Stimulated activated CD4-positive, alpha-beta T cell treated with anti-CD3 and anti-CD28 coated beads, Interleukin-2, amount 100 ng/mL, for 48 hours (primary cell): ENCODE measurements at regions not wholly inside any gene's neighbourhood (a gene's known extent, or its start where the extent isn't known, plus 50 kb on each side); places are given as distances from the start of the nearest gene placed in this dataset.
"Not testable (repeated sequence)": the region's sequence is repeated elsewhere in the genome, so short reads cannot be mapped to it uniquely, and the experiment has no call there.

ENCODE experiments used
- DNase-seq, 2 donors: peaks; one replicate each; pipeline ENCODE4 v3.0.0-alpha.2; 2020

DNA sequence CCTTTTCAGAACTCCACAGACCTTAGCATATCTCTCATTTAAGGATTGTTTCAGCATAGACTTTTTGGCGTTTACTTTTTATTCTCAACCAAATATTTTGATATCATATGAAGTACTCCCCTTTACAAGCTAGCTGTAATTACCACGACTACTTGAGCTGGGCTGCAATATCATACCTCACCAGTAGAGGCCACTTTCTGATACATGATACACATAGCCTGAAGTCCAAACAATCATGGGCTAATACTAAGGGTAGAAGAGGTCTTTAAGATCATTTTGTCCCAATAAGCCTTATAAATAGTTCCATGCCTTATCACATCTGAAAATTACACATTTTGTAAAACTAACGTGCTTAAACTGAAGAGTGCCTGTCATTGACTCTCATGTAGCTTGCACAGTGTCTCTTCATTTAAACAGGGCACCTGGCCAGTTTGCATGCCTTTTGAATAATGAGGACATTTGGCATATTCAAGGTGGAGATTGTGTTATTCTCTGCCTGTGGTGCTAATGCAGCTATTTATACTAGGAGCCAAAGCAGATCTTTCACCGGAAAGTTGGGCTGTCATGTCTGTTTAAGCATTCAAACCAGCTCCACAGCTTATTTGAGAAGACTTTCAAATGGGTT lies 403.7 kb upstream of the ZMIZ1 start:
- peak in 1 of 2 donors; percentile 14 for DNase-seq

DNA sequence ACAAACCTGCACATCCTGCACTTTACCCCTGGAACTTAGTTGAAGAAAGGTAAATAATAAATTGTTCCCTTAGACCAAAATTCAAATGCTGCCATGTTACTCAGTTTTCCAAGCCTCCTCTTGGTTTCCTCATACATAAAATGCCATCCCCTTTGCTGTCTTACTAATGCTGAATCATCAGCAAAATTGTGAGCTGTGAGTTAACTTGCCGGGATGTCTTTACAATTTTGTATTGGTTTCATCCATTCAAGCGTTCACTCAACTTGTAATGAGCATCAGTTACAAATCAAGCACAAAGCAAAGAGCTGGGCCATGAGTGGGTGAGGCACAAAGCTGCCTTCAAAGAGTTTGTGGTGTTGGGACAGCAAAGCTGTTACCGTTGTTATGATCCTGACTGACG lies 395.8 kb upstream of the ZMIZ1 start:
- no peak for DNase-seq

DNA sequence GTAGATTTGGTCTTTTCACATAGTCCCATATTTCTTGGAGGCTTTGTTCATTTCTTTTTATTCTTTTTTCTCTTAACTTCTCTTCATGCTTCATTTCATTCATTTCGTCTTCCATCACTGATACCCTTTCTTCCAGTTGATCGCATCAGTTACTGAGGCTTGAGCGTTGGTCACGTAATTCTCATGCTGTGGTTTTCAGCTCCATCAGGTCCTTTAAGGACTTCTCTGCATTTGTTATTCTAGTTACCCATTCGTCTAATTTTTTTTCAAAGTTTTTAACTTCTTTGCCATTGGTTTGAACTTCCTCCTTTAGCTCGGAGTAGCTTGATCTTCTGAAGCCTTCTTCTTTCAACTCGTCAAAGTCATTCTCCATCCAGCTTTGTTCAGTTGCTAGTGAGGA lies 387.6 kb upstream of the ZMIZ1 start:
- DNase-seq = not testable (repeated sequence)

DNA sequence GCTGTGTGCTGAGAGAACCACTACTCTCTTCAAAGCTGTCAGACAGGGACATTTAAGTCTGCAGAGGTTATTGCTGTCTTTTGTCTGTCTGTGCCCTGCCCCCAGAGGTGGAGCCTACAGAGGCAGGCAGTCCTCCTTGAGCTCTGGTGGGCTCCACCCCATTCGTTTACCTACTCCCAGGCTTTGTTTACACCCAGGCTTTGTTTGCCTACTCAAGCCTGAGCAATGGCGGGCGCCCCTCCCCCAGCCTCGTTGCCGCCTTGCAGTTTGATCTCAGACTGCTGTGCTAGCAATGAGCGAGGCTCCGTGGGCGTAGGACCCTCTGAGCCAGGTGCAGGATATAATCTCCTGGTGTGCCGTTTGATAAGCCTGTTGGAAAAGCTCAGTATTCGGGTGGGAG lies 386.8 kb upstream of the ZMIZ1 start:
- DNase-seq = not testable (repeated sequence)

DNA sequence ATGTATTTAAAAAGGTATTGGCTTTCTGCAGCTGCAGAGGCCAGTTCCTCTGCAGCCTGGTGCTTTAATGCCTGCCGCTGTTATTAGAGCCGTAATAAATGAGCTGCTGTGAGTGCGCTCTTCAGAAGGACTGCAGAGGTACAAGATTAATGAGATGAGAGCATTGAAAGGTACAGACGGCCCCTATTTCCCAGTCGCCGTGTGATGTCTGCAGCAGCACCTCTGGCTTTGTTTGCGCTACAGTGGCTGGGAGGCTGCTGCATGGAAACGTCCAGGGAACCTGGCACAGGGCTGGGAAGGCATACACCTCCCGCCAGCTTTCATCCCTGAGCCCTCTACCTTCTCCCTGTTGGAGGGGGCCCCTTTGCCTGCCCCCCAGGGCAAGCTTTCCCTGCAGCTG lies 383.8 kb upstream of the ZMIZ1 start:
- DNase-seq = no peak

DNA sequence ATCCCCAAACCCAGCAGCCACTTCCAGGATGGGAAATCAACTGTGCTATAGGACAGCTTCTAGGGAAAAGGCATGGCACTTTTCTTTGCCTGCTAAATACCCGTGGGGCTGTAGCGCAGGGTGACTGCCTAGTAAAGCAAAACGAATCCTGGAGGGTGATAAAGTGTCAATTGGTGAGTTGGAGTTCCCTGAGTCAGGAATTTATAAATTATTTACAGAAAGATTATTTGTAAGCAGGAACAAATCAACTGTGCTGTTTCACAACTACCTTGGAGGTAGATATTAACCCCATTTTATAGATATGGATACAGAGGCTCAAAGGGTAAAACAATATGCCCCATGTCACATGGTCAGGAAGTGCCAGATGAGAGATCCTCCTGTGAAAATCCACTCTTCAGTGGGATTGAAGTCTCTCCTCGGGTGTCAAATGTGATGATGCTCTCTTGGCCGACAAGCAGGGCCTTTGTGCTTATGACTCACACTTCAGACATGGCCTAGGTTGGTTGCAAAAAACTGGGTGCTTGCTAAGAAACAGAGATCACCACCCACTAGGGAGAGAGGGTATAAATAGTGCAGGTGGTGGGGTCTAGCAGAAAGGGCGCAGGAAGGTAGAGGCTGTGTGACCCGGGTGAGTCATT lies 383.2 kb upstream of the ZMIZ1 start:
- no peak for DNase-seq

DNA sequence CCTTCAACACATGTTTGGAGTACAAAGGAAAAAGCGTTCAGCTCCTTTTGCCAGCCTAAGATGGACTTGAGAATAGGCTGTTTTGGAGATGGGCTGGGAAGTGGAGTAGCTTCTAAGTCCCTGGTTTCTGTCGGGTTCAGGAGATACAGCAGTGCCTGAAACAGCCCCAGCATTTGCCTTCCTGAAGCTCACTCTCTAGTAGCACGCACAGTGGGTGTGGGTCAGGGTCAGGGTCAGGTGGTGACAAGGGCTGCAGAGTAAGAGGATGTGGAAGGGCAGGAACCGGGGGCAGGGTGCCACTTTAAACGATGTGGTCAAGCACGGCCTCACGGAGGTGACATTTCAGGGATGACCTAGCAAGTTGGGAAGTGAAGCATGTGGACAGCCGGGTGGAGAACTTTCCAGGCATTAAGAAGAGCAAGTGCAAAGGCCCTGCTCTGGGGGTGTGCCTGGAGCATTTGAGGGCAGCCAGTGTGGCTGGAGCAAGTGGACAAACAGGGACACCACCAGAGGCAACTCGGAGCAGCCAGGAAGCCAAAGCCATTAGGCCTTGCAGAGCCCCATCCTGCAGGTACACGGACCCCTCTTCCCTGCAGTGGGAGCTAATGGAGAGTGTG lies 382.2 kb upstream of the ZMIZ1 start:
- no peak for DNase-seq

DNA sequence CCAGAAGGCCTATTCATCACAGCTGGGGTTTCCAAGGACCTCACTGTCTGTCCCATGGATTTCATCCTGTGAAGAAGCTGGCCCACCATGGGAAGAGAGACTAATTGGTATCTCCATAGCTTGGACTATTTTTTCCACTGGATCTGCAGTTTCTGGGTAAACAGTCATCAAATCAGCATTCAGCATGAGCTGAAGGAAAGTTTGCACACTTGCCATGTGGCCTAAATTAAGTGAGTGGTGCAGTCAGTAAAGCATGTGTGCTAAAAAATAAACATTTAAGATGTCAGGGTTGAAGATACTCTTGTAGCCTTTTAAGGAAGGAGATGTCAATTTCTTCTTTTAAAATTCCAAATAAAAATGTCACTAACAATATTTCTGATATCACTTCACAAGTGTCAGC lies 381.1 kb upstream of the ZMIZ1 start:
- no peak for DNase-seq

DNA sequence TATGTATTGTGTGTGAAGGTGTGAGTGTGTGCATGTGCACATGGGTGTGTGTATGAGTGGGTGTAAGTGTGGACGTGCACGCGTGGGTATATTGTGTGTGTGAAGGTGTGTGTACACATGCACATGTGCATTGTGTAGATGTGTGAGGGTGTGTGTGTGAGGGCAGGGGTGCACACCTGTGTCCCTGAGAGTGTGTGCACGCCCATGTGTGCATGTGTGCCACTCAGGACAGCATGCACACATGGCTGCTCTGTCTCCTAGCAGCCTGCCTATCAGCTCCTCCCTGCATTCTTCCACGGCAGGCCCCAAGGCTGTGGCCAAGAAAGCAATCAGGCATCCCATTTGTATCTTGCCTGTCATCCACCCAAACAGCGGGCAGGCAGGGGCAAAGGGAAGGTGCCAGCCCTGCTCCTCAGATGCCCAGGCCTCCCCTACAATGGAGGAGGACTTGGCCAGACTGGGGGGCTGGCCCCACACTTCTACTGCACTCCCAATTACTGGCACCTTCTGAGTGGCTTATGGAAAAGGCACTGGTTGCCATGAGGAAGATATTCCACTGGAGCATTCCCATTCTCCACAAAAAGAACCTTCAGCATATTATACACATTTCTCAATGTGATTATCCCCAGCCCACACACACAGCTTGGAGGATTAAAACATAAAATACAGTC lies 380.4 kb upstream of the ZMIZ1 start:
- DNase-seq = no peak

DNA sequence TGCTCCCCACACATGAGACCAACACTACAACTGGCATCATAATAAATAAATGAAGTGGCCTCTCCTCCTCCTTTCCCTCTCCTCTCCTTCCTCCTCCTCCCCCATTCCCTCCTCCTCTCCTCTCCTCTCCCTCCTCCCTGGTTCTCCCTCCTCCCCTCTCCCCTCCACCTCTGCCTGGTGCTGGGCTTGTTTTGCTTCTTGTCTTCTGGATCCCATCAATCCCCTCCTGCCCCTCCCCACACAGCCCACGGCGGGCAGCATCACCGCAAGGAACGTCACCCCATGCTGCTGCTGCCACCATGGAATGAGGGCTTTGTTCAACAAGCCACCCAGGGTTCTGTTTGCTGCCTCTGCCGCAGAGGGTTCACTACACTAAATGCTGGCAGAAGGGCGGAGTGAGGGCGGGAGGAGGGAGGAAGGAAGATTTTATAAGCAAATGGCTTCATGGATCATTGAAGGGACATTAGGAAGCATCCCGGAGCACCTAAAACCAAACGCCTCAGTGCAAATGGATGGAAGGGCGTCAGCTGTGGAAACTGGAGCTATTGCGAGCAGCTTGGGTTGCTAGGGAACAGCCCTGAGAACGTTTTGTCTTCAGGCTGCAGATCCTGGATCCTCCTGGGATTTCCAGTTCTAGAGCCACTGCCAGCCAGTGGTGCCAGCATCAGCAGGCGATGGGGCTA lies 379.7 kb upstream of the ZMIZ1 start:
- DNase-seq = no peak

DNA sequence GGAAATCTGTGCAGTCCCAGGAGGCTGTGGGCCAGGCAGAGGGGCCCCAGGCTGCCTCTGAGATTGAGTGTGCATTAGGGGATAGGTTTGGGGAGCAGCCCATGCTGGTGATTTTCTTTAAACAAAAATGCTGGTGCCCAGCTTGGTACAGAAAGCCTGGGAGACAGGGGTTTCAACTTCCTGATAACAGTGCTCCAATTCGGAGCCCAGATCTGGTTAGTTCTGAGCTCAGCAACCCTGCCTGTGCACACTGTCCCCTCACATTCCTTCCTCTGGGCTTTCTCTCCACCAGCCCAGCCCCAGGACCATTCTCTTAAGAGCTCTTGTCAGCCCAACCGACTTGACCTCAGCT lies 379.2 kb upstream of the ZMIZ1 start:
- DNase-seq = no peak

DNA sequence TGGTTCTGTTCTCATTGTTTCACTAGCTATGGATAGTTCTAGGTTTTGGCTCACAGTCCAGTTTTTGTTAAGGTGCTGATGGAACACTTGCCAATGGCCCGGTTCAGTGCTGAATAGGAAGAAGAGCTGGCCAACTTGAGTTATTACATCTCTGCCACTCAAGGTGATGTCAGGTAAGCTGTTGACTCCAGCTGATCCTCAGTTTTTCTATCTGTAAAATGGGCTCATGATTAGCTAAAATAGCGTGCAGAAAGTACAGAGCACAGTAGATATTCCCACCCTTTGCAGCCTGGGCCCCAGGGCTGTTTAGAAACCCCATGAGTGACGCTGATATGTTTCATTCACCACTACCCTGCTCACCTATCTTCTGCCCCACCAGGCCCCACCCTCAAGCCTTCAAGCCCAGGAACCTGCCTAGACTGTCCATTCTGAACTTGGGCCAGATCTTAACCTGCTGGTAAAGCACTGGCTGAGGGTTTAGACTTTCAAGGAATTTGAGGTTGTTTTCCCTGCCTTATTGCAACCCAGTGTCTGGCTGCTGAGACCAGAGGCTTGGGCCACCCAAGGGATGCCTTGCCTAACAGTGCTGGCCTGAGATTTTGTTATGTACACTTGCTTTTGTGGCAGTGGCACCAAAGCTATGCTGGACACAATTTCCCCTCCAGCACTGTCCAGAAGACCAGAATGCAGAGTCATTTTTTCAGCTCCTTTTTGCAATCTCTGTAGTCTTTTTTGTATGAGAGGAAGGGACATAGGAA lies 378.2 kb upstream of the ZMIZ1 start:
- no peak for DNase-seq

DNA sequence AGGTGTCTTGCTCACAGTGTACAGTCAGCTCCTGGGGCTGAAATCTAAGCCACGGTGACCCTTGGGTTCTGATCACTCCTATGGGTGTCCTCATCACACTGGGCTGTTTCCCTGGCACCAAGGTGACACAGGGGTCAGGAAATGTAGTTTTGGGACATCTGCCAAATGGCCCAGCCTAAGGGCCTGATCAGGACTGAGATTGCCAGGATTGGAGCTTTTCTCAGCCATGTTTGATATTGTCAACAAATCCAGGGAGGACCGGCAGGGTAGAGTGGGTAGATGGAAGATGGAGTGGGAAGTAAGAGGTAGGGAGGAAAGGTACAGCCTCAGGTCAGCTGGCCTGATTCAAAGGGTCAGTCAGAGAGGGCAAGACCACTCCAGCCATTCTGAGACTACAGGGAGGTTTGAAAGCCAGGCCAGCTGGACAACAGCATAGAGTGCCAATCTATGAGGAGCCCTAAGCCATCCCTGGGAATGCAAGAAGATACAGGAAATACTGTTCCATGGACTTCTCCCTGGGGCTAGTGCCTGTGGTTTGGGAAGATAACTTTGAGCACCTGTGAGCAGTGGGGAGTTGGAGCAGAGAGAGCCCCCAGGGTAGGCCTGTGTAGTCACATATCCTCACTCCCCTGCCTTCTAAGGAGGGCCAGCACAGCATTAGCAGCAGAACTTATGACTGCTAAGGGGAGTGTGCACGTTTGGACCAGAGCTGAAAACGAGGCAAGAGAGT lies 377.3 kb upstream of the ZMIZ1 start:
- DNase-seq = no peak

DNA sequence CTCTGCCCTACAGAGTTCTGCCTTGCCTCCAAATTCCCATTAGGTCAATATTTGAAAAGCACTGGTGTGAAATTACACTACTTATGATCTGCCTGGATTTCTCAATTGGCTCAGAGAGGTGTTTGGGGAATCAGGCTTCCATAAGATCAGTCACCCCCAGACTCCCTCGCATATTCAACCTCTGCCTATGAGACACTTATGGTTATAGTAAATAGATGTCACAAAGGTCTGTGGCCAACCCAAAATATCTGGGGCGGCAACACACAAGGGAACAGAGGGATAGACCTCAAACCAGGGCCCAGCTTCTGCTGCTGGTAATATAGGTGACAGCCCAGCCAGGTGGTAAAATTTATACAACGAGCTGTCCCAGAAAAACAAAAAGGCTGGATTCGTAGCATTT lies 376.7 kb upstream of the ZMIZ1 start:
- DNase-seq = no peak

DNA sequence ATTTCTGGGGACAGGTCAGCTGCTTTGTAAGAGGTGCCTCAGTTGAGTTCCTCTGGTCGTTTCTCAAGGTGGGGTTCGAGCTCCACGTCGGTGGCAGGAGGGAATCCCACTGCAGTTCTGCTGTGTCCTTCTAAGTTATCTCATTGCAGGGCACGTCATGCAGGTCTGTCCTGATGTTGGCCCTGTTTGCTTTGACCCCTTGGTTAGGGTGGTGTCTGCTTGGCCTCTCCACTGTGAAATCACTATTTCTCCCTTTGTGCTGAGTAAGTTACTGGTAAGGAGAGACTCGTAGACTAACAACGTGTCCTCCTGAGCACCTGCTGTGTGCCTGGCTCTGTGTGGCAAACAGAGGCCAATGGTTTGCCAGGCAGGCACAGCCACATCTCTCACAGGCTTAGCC lies 372.9 kb upstream of the ZMIZ1 start:
- no peak for DNase-seq

DNA sequence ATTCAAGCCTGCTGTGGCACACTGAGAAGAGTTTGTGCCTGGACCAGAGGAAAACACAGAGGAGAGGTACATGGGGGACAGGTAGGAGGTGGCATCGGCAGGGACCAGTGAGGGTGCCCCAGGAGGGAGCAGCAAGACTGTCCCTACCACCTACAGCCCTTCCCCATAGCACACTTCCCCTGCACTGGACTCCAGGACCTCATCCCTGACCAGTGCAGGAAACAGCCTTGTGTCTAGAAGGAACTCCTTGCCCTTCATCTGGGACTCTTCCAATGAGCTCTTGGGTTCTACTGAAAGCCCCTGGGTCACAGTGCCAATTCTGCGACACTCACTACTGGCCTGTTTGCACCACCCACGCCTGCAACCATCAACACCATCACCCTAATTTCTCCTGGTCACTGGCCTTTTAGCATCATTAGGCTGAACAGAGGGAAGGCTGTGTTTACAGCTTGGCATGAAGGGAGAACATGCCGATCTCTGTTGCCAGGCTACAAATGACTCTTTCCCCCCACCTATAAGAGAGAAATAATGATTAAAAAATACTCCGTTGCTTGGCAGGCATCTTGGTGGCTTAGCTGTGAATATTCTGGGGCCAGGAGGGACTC lies 371.9 kb upstream of the ZMIZ1 start:
- no peak for DNase-seq

DNA sequence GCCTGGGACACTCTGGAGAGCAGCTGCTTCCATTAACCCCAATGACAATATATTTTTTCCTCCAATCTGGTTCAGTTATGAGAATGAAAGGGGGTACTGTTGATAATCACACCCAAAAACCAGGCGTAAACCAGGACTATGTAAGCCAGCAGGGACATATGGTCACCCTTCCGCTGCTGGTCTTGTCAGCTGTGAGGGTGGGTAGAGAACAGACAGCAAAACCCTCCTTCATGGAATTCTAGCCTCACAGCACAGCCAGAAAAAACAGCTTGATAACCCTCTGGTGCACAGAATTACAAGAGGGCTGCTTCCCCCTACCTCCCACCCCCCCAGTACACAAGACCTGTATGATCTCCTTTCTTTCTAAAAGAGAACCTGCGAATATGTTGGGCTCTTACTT lies 368.8 kb upstream of the ZMIZ1 start:
- no peak for DNase-seq

DNA sequence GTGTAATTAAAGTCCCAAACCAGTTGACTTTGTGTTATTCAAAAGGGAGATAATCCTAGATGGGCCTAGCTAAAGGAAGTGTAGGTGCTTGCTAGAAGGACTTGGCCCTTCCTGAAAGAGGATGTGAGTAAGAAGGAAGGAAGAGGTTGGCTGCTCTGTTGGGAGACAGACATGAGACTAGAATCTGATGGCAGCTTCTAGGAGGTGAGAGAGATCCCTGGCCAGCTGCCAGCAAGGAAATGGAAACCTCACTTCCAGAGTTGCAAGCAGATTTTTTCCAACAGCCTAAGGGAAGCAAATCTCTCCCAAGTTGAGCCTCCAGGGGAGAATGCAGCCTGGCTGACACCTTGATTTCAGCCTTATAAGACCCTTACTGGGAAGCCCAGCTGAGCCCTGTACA lies 368.4 kb upstream of the ZMIZ1 start:
- no peak for DNase-seq

DNA sequence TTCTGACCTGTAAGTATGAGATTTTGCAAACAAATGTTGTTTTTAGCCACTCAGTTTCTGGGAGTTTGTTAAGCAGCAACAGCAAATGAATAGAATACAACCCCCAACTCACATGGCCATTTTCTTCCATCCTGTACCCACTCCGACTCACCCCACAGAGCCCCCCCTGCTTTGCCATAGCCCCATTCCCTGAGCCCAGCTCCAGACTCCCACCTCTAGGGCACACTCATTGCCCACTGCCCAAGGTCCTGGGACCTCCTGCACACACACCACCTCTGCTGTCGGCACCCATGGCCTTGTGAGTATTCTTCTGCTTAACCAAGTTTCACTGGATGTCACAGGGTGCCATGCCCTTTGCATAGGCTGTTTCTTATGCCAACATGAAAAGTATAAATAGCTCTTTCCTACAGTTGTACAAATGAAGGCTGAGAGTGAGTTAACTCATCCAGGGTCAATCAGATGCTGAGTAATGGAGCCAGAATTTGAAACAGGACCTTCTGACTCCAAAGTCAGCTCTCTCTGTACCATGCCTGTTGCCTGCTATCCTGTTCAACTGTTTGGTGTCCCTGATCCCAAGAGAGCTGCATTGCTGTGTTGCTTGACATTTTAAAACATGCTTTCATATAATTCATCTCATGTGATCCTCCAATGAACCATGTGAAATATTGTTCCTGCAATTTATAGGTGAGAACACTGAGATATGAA lies 367.8 kb upstream of the ZMIZ1 start:
- no peak for DNase-seq

DNA sequence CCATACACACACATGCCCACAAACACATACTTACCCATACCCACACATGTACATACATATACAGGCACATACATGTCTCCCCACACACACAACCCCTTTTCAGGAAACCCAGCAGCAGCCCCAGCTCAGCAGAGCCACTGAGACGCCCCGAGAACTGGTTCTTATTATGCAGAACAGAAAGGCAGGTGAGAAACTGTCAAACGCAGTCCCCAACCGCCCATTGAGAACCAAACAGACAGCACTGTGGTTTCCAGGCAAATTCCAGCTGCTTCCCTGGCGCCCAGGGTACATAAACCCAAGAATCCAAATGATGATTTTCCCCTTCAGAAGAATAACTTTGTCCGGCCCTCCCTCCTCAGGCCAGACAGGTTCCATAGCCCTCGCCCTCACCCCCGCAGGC lies 366.6 kb upstream of the ZMIZ1 start:
- no peak for DNase-seq

DNA sequence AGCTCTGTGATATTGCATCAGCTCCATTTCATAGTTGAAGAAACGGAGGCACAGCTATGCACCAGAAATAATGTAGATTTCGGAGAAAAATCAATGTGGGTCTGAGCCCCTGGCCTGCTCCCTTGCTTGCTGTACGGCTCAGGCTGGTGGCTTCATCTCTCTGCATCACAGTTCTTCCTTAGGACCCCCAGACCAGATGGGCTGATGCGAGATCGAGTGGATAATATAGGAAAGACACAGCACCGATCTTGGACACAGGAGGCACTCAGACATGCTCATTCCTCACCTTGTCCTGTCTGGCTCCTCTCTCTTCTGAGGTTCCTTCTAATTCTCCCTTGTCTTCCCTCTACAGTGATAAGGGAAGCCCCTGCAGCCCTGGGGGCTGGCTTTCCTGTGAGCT lies 365.9 kb upstream of the ZMIZ1 start:
- no peak for DNase-seq
